ENCODE measurements at regions not wholly inside any gene's neighbourhood (a gene's known extent, or its start where the extent isn't known, plus 50 kb on each side); places are given as distances from the start of the nearest gene placed in this dataset.

GRCh38 chr2:62319070-62319469 lies 123.2 kb downstream of the B3GNT2 start:
- TF ChIP-seq CTCF (conservative IDR thresholded peaks at IDR 0.05) (no peak), EZH2 (IDR thresholded peaks at IDR 0.05; ENCODE audit: low read depth) (no peak)

All from PC-9 (cell line).